ENCODE measurements at regions not wholly inside any gene's neighbourhood (a gene's known extent, or its start where the extent isn't known, plus 50 kb on each side); places are given as distances from the start of the nearest gene placed in this dataset.
"Not testable (repeated sequence)": the region's sequence is repeated elsewhere in the genome, so short reads cannot be mapped to it uniquely, and the experiment has no call there.

GRCh38 chr9:41034699-41035197 is 93.7 kb downstream of the FOXD4L6 start:
- intact Hi-C loops (cut with DNase I); DNase-seq (ENCODE audit: low spot score in 2 of 2); H3K27me3 ChIP-seq; H3K27ac ChIP-seq; H3K4me3 ChIP-seq; H3K36me3 ChIP-seq; H3K9me3 ChIP-seq; H3K4me1 ChIP-seq: not testable (repeated sequence)

DNA sequence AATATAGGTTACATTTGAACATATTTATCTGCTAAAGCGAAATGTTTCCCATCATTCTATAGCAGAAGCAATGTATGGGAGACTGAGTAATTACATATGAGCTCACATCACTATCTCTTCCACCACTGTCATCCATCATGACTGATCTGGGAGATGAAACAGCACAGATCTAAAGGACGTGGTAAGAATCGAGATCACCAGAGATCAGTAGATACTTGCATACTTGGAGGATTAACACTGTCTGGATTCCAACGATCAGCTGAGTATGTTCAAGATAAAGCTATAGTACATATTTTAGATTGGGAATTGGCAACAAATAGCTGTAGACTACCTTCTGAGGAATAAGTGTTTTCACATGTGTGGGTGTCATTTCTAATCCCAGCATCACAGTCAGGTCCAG is 94.6 kb downstream of the FOXD4L6 start:
- H3K27ac ChIP-seq; H3K27me3 ChIP-seq; H3K4me3 ChIP-seq; H3K9me3 ChIP-seq; H3K4me1 ChIP-seq; DNase-seq (ENCODE audit: low spot score in 2 of 2); H3K36me3 ChIP-seq; intact Hi-C loops (cut with DNase I): not testable (repeated sequence)

DNA sequence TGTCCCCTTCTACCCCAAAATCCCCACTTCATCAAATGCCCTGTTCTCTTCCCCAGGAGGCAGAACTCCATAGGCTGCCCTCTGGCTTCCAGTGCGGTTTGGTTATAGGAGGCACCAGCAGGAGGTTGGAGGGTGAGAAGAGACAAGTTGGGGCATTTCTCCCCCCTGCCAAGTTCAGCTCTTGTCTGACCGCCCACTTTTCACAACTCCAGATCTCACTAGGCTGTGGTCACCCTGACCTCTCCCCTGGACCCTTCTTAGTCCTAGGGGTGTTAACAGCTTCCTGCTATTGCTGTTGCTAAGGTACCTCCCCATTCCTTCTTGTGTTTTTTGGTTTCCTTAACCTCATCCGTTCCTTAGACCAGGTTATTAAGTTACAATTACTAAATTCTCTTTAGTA is 95.1 kb downstream of the FOXD4L6 start:
- H3K4me3 ChIP-seq; DNase-seq (ENCODE audit: low spot score in 2 of 2); intact Hi-C loops (cut with DNase I); H3K9me3 ChIP-seq; H3K4me1 ChIP-seq; H3K36me3 ChIP-seq; H3K27ac ChIP-seq; H3K27me3 ChIP-seq: not testable (repeated sequence)

DNA sequence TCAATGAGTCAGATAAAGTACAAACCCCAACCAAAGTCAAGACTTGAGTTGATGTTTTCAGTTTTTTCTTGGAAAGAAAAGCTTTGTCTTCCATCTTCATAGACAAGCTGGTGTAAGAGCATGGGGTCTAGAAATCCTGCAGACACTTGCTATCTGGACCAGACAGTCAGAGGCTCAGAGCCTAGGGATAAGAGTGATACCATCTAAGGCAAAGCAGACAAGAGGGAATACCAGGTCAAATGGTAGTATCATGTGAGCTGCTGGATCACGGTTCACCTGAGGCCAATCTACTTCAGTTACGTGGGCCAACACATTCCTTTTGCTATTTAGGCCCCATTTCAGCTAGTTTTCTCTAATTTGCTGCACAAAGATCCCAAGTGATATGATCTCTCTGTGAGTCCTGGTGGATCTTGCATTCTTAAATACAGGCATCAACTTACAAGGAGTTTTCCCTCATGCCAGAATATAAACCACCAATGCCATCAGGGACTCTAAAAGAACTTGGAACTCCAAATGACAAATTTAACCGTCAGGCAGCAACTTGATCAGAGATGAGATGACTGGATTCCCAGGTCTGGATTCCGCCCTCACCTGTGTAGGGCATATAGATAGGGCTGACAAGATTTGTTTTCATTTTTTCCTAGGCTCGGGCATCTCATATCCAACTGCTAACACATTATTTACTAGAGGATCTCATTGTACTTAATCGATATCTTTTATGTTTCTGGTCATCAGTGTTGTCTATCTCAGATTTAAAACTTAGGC is 101.4 kb downstream of the FOXD4L6 start:
- not testable (repeated sequence) for DNase-seq (ENCODE audit: low spot score in 2 of 2); H3K27me3 ChIP-seq

GRCh38 chr9:41022365-41022764 is 106.1 kb downstream of the FOXD4L6 start:
- H3K4me3 ChIP-seq; DNase-seq (ENCODE audit: low spot score in 2 of 2); H3K9me3 ChIP-seq; H3K27me3 ChIP-seq; intact Hi-C loops (cut with DNase I); H3K27ac ChIP-seq; H3K36me3 ChIP-seq; H3K4me1 ChIP-seq: not testable (repeated sequence)

More for the DNA sequence above, 101.4 kb downstream of the FOXD4L6 start:
- H3K4me3 ChIP-seq; H3K9me3 ChIP-seq; H3K27ac ChIP-seq; H3K36me3 ChIP-seq; H3K4me1 ChIP-seq; intact Hi-C loops (cut with DNase I): not testable (repeated sequence)

DNA sequence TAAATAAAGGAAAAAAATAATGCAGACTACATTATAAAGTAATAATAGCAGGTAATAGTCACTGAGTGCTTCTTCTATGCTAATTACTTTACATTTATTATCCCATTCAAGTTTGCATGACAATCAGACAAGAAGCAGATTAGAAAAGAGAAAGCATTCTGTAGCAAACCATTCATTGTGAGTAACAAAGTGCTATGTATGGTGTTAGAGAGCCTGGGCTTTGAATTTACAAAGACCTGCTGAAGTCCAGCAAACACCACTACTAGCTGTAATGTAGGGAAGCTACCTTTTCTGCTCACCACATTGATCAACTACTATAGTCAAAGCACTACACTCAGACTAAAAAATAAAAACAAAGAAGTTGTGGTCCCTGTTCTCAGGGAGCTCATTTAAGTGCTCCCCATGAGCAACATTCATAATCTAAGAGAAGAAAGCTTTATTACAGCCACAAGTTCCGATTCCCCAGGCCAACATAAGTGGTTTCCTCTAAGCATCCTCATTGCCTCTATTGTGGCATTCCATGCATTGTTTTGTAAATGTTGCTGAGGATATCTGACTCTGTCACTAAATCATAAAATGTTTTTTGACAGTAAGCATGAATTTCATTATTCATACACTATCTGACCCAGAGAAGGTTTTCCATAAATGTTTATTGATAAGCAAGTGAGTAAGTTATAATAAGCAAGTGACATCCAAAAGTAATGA is 108.5 kb downstream of the FOXD4L6 start:
- DNase-seq (ENCODE audit: low spot score in 2 of 2); H3K36me3 ChIP-seq; H3K4me1 ChIP-seq; H3K27me3 ChIP-seq; intact Hi-C loops (cut with DNase I); H3K4me3 ChIP-seq; H3K27ac ChIP-seq; H3K9me3 ChIP-seq: not testable (repeated sequence)

DNA sequence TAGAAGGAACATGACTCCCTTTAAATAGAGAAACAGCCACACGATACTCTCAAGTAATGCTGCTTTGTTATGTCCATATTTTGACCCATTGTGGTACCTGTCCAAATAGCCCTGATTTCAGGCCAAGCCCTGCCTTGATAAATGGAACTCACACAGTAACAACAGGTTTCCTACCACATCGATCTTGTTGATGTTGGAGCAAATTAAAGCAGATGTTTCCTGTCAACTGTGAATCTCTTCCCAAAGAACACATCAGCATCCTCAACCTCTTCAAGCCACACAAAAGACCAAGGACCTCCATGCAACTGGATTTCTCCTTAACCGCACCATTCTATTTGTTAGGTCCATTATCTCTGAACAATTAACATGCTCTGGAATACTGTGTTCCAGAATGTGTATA is 109.5 kb downstream of the FOXD4L6 start:
- DNase-seq (ENCODE audit: low spot score in 2 of 2); H3K36me3 ChIP-seq; H3K4me3 ChIP-seq; H3K9me3 ChIP-seq; H3K27me3 ChIP-seq; H3K4me1 ChIP-seq; H3K27ac ChIP-seq; intact Hi-C loops (cut with DNase I): not testable (repeated sequence)

DNA sequence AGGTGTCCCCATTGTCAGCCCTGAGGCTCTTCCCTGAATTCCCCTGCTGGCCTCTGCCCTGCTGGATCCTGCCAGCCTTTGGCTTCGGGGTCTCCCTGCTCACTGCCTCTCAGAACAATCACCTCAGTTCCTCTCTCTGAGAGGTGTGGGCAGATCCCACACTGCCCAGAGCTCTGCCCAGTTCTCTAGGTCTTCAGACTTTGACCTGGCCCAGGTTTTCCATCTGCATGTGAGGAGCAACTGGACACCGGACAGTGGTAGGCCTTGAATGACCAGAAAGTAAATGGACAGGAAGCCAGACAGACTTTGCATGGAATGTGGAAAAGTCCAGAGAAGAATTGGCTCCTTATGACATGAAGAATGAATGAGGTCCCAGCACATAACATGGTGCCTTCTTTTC is 111.8 kb downstream of the FOXD4L6 start:
- H3K27me3 ChIP-seq; DNase-seq (ENCODE audit: low spot score in 2 of 2); H3K27ac ChIP-seq; H3K9me3 ChIP-seq; H3K4me1 ChIP-seq; H3K4me3 ChIP-seq; intact Hi-C loops (cut with DNase I): not testable (repeated sequence)
- peaks cover 18 to 20% of the 10 kb centered on the region in 2 donors for H3K36me3 ChIP-seq

DNA sequence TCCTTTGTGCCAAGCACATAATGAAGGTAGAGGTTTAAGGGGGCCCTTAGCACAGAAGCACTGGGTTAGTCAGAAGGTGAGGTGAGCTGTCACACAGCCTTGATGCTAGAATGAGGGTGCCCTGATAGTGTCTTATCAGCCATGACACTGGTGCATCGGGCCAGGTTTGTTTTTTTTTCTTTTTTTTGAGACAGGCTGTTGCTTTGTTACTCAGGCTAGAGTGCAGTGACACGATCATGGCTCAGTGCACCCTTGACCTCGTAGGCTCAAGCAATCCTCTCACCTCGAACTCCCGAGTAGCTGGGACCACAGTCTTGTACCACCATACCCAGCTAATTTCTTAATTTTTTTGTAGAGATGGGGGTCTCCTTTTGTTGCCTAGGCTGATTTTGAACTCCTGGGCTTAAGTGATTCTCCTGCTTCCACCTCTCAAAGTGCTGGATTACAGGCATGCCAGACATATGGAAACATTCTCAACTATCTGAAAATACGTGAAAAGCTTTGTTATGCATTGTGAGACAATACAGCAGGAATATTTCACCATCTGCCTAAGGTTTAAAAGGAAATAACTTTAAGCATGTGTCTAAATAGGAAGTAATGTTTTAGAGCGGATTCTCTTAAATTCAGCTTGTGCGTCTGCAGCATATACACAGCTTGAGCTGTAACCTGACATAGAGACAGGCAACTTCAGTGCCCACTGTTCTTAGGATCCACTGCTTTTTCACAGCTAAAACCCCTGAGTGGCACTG is 128.4 kb downstream of the FOXD4L6 start:
- H3K4me3 ChIP-seq; H3K4me1 ChIP-seq; DNase-seq (ENCODE audit: low spot score in 2 of 2); H3K27ac ChIP-seq; H3K9me3 ChIP-seq; H3K27me3 ChIP-seq; intact Hi-C loops (cut with DNase I): not testable (repeated sequence)
- H3K36me3 ChIP-seq, result peaks cover 6 to 19% of the 10 kb centered on the region in 2 donors

DNA sequence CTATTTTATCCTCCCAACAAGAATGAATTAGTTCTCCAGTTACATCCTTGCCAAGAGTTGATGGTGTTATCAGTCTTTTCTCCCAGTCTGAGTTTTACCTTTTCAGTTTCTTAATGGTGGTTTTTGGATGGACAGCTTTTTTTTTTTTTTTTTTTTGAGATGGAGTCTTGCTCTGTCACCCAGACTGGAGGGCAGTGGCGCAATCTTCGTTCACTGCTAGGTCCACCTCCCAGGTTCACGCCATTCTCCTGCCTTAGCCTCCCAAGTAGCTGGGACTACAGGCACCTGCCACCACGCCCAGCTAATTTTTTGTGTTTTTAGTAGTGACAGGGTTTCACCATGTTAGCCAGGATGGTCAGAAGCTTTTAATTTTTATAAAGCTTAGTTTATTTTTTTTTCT is 133.0 kb downstream of the FOXD4L6 start:
- H3K27me3 ChIP-seq; H3K4me3 ChIP-seq; H3K27ac ChIP-seq; intact Hi-C loops (cut with DNase I); H3K9me3 ChIP-seq; DNase-seq (ENCODE audit: low spot score in 2 of 2): not testable (repeated sequence)
- peaks cover 6 to 20% of the 10 kb centered on the region in 2 donors for H3K4me1 ChIP-seq
- peaks cover 6 to 20% of the 10 kb centered on the region in 2 donors for H3K36me3 ChIP-seq

GRCh38 chr9:40993842-40994241 is 134.6 kb downstream of the FOXD4L6 start:
- H3K27me3 ChIP-seq; H3K9me3 ChIP-seq; intact Hi-C loops (cut with DNase I); H3K27ac ChIP-seq; DNase-seq (ENCODE audit: low spot score in 2 of 2); H3K36me3 ChIP-seq: not testable (repeated sequence)
- H3K4me1 ChIP-seq, result peaks cover 6 to 20% of the 10 kb centered on the region in 2 donors
- peak overlapping the region in 1 of 2 donors; percentile 77 for H3K4me3 ChIP-seq

DNA sequence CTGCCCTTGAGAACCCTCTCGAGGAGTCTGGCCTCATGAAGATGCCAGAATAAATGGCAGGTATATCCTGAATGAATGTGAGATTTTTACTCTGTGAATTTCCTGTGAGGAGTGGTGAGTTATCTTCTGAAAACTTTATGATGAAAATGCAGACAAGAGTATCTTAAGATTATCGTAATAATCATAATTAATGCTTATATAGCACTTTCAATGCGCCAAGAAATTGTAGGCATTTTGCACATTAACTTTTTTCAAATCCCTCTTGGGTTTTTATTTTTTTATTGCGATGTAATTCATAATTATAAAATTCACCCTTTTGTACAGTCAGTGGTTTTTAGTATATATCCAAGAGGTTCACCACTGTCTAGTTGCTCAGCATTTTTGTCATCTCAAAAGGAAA is 135.1 kb downstream of the FOXD4L6 start:
- DNase-seq (ENCODE audit: low spot score in 2 of 2); H3K9me3 ChIP-seq; H3K27ac ChIP-seq; H3K27me3 ChIP-seq; H3K36me3 ChIP-seq; intact Hi-C loops (cut with DNase I): not testable (repeated sequence)
- peak overlapping the region; percentile 77 to 96 for H3K4me3 ChIP-seq
- H3K4me1 ChIP-seq, result peaks cover 6 to 20% of the 10 kb centered on the region in 2 donors

GRCh38 chr9:40992472-40992821 is 136.0 kb downstream of the FOXD4L6 start:
- not testable (repeated sequence) for H3K9me3 ChIP-seq
- peaks cover 6 to 20% of the 10 kb centered on the region in 2 donors for H3K4me1 ChIP-seq

More at GRCh38 chr9:40992472-40992821, 136.0 kb downstream of the FOXD4L6 start:
- H3K36me3 ChIP-seq; H3K27me3 ChIP-seq; intact Hi-C loops (cut with DNase I): not testable (repeated sequence)
- peak in 1 of 2 donors; percentile 15 for DNase-seq (ENCODE audit: low spot score in 2 of 2)
- H3K27ac ChIP-seq, result peak overlapping the region; percentile 87 to 89
- H3K4me3 ChIP-seq, result peak overlapping the region; percentile 77 to 96
